HG03354 (cell line): ENCODE measurements at regions not wholly inside any gene's neighbourhood (a gene's known extent, or its start where the extent isn't known, plus 50 kb on each side); places are given as distances from the start of the nearest gene placed in this dataset.
"Not testable (repeated sequence)": the region's sequence is repeated elsewhere in the genome, so short reads cannot be mapped to it uniquely, and the experiment has no call there.

Experiments
- ATAC-seq: cut with Tn5 transposase; IDR thresholded peaks from one replicate; pipeline ENCODE4 v1.9.1; 2021; ENCODE audit warnings: mild to moderate bottlenecking; ENCODE audit not compliant: unreplicated experiment, poor library complexity, severe bottlenecking

DNA sequence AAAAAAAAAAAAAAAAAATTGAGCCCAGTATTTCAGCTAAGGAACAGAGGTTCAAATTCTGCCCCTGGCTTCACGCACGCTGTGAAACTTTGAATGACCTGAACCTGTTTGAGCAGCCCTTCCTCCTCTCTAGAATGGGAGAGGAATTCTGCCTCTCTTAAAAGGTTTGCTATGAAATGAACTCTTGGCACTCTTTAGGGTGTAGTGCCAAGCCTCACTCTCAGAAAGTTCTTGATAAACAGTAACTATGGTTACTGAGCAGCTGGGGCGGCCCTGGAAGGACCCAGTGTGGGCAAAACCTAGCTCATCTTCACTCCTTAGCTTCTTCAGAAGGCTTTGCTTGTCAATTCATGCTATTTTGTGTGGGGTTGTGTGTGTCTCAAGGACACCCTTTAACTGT lies 73.7 kb downstream of the GEMIN8 start:
- no peak for ATAC-seq

DNA sequence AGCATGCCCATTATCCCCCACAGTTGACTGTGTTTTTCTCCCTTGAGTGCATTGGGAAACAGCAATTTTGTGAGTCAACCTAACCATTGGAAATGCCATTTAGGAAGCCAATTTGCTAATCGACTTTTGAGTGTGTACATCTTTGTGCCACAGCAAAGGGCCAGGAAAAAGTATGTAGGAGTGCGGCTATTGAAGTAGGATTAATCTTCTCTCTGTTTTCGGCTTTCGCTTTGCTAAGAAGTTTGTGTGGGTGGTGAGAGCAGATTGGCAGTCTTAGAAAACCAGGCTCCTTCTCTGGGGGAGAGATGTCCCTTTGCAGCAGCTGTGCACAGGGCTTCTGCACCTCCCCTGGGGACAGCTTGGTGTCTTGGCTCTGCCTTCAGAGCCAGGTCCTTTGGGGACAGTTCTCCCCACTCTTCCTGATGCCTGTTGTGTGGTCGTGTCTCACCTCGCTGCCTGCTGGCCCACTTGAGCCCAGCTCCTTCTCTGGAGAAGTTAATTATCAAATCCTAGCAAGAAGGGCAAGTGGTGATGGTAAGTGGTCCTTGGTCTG lies 74.5 kb downstream of the GEMIN8 start:
- no peak for ATAC-seq

DNA sequence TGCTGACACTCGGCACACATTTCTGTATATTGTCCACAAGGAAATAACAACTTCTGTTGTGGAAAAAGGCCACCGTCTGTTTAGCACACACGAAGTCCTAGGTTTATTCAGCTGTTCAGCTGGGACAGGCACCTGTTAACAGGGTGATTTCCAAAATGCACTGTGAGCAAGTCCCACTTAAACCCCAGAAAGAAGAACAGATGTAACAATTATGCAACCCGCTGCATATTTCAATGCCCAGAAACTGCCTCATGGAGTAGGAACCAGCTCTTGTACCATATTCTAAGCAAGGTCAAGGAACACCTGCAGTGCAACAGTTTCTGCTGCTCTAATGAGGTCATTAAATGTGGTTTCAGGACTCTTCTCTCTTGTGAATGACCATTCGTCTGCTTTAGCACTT lies 77.1 kb downstream of the GEMIN8 start:
- ATAC-seq = no peak

DNA sequence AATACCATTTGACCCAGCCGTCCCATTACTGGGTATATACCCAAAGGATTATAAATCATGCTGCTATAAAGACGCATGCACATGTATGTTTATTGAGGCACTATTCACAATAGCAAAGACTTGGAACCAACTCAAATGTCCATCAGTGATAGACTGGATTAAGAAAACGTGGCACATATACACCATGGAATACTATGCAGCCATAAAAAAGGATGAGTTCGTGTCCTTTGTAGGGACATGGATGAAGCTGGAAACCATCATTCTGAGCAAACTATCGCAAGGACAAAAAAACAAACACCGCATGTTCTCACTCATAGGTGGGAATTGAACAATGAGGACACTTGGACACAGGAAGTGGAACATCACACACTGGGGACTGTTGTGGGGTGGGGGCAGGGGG lies 83.5 kb downstream of the GEMIN8 start:
- not testable (repeated sequence) for ATAC-seq

DNA sequence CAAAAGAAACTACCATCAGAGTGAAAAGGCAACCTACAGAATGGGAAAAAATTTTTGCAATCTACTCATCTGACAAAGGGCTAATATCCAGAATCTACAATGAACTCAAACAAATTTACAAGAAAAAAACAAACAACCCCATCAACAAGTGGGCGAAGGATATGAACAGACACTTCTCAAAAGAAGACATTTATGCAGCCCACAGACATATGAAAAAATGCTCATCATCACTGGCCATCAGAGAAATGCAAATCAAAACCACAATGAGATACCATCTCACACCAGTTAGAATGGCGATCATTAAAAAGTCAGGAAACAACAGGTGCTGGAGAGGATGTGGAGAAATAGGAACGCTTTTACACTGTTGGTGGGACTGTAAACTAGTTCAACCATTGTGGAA lies 83.9 kb downstream of the GEMIN8 start:
- not testable (repeated sequence) for ATAC-seq

DNA sequence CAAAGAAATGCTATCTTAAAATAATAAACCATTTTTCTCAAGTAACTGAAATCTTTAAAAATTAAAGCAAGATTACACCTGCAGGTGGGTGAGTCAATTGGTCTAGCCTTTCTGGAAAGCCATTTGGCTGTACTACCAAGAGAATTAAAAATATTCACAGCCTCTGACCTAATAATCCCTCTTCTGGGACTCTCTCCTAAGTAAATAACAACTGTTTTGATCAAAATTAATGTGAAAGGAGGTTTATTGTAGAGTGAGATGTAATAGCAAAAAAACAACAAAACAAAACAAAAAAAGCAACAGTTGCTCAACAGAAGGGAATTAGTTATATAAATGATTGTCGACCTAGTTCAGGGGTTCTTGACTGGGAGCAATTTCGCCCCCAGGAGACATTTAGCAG lies 89.0 kb downstream of the GEMIN8 start:
- ATAC-seq = no peak

DNA sequence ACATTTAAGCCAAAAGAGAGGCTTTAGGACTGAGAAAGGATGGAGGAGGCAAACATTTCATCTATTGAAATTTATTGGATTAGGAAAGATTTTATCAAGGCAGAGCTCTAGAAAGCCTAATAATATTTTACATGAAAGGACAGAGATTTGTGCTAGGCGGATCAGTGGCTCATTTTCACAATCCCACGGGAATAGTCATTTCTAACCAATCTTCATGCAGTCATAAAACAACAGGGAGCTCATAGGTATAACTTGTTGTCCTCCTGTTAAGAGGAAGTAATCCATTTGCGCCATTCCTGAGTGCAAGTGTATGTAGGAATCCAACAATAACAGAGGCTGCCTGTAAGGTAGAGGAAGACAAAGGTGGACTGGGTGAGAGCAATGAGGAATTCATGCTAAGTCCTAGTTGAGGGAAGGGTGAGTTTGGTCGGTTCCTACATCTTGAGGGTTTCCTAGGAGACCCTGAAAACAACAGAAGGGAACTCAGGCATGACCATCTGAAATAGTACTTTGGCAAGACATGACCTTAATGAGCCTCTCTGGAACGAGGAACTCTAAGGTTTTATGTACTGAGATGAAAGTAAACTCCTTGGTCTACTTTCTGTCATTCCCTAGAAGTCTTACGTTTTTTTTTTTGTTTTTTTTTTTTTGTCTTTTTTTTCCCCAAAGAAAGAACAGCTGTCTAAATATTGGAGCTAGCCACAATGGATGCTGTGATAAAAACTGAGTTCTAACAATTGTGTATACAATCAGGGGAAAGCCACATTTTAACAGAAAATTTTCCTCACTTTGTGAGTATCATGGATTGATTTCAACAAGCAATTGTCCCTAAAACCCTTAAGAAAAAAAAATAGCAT lies 89.7 kb downstream of the GEMIN8 start:
- ATAC-seq = no peak

DNA sequence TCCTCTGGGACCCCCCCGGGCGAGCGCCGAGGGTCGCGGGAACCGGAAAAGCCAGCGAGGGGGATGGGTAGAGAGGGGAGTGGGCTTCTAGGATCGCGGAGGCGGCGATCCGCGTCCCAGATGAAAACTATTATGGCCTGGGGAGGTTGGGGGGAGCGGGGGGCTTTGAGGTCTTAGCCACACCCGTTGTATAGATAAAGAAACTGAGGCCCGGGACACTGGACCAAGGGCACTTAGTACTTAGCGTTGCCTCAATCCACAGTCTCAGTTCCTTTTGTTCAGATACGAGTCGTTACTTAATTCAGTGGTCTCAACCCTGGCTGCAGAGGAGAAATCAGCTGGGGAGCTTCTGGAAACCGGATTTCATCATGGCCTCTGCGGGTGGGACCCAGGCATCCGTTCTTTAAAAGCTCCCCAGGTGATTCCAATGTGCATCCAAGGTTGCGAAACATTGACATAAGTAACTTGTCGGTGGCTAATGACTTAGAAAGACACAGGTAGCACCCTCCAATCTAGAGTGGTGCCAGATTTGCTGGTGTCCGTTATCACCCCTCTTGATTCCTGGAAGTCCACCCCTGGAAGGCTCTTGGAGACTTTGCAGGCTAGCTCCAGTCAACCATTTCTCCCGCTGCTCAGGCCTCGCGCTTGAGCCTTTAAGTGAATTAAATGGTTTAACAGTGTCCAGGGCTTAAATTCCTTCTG lies 90.7 kb downstream of the GEMIN8 start:
- no peak for ATAC-seq

DNA sequence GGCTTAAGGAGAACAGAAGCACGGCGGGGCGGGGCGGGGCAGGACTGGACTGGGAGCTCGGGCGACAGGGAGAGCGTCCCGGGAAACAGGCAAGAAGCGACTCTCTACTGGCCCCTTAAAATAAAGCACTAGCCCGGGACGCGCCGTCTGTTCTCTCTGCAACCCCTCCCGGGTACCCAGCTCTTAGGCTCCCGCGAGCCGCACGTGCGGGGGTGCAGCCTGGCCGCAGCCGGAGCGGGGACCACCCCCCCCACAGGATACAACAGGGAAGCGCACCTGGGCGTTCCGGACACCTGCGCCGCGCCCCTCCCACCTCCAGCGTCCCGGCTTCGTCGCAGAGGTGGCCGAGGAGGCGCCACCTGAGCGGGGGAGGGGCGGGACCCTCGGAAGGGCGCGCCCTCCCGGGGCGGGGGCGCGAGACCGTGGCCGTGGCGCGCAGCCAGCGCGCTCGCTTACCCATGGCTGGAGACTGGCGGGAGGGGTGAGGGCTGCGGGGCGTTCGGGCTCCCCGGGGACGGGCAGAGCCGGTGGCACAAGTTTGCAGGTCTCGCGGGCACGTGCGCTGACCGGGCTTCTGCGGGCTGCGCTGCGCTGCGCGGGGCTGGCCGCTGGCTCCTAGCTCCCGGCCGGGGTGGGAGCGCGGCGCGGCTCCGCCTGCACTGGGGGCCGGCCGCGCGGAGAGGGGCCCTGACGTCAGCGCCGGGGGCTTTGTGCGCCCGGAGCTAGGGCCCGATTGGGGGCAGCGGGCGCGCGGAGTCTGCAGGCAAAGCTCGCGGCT lies 91.5 kb downstream of the GEMIN8 start:
- no peak for ATAC-seq

DNA sequence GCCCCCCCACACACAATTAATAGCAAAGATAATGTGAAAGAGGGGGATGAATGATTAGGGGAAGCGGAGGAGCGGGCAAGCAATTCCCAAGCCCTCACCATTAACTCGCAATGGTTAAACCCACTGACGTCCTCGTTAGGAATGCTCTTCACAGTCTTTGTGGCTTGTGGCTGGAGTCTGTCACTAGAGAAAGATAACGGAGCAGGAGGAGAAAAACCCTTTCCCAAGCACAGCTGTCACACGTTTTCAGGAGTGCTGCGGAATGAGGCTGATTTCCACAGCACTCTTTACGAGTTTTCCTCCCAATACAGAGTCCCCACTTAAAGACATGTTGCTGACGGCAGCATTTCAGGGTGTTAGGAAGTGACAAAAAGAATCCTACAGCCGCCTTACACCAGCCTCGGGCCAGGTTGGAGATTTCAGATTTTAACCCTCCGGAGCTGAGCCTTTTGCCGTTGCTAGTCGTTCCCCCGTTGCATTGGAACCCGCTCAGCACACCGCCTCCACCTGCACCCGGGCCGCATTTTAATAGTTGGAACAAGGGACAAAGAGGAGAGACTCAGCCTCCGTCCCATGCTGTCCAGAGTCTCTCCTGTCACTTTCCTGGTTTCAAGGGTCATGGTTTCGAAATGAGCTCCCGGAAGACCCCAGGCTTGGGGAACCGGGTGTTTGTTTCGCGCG lies 92.2 kb downstream of the GEMIN8 start:
- ATAC-seq = no peak

DNA sequence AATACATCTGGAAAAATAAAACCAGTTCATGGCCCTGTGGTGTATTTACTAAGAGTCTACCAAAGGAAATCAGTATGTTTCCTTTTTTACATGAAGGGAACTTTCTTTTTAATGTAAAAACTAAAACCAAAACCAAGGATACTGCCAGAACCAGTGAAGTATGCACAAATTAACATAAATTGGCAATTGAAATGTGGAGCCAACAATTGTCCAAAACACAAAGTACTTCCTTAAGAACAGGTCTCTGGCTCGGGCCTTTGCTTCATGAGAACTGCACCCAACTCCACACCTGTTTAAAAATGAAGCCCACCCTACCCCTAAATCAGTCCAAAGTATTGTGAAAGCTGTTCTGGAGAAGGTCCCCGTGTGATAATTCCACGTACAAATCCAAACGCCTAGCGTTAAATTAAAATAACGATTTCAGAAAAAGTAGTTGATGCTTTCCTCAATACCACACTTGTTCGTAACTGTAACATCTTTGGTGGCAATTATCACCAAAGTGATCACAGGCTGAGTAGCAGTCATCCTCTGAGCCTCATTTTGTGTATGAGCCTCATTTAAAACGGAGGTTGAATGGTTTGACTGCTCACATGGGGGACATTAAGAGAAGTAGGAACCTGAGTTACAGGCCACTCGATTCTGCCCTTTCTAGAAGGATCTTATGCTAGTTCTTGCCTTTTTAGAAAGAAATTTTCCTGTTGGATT lies 93.0 kb downstream of the GEMIN8 start:
- no peak for ATAC-seq

DNA sequence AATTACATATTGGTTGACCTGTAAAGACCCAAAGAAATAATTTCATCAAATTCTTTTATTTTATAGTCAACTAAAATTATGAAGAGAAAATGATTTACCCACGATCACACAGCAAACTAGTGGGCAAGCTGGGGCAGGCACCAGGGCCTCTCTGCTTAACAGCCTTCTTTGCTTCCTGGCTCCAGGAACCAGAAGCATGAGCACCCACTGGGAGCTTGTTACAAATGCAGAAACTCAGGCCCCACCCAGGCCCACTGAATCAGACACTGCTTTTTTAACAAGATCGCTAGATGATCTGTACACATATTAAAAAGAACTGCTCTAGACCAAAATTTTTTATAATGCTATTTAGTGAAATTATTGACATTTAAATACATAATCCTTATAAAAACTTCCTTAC lies 95.0 kb downstream of the GEMIN8 start:
- ATAC-seq = no peak

DNA sequence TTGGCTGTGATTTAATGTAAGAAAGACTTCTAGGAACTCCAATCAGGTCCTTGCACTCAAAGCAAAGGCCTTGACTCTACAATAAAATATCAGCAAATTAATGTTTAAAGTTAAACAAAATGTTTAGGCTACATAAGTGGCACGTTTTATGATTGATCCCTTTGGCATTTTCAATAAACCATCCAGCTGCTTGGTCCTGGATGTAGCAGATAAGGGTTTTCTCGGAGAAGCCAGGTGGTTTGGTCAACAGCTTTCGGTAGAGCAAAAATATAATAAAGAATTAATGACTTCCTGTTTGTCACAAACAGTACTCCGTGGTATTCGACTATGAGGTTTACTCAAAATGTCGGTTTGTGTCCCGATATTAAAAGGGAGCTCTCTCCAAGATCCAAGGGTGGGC lies 95.8 kb downstream of the GEMIN8 start:
- ATAC-seq = no peak

DNA sequence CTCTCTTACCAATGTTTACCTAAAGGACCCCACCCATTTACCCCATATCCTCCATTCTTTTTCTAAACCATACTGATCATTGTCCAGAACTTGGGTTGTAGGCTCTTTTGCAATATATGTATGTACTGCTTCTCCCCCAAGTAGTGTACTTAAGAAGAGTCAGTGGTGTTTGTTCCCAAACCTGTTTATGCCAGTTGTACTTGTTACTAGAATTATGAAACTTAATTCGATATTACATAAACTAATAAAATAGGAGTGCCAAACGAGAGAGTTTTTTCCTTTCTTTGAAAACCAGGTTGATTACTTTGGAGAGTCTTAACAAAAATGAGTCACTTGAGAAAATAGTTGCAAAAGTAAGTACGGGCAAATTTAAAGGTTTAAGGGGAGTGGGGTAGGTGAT lies 96.3 kb downstream of the GEMIN8 start:
- no peak for ATAC-seq

DNA sequence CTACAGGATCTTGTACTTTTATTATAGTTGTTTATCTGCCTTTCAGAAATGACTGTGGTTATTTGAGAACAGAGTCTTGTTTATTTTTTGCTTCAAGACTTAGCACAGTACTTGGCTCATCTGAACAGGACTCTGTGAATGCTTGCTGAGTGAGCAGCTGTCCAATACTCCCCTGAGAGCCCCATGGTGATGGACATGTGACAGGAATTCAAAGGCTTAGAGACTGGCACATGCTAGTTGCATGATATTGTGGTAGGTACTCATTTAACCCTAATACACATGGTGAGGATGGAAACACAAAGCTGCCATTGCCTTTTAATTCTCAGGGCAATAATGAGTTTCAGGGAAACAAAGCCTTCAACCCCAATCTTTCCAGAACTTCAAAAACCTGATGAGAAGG lies 97.3 kb downstream of the GEMIN8 start:
- no peak for ATAC-seq

DNA sequence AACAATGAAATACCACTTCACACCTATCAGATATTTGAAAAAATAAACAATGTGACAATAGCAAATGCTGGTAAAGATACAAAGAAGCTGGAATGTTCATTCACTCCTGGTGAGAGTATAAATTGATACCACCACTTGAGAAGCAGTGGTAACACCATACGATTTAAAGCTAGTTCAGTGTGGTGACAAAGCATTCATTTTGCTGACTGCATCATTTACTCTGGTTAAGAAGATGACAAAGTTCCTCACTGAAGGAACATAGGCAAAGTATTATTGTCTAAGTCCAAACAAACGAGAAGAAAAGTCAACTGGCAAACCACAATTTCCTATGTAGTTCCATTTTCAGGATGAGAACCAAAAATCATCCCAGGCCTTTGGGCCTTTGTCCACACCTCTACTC lies 102.5 kb downstream of the GEMIN8 start:
- ATAC-seq = no peak

DNA sequence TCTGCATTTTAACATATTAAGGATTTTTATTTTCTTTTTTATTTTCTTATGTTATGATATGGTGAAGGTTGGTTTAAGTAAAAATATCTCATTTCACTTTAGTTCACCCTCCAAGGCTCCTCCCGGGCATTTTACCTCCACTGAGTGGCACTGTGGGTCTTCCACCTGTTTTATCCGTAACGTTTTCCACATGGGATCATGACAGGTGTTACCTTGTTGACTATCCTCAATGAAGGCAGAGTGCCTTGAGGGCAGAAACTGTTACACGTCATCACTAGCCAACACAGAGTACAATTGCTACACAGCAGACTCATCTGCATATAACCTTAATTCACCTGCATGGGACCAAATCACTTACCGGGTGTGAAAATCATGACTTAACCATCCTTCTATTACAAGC lies 105.8 kb downstream of the GEMIN8 start:
- ATAC-seq = no peak

DNA sequence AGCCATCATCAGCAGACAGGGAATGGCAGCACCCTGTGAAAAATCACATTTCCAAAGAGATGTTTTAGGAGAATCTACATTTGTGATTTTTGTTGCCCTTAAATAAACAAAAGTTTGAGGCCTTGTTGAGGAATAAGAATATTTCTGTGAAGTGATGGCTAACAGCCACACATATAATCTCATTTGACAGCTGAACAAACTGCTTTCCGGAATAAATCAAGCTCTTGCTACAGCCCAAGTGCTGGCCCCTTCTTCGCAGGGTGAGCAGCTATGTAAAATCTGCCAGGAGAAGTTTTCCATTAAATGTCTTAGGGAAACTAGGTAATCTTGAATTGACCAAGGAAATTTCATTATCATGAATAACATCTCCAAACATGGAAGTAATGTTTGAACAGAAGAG lies 106.4 kb upstream of the GPM6B start:
- ATAC-seq = no peak

DNA sequence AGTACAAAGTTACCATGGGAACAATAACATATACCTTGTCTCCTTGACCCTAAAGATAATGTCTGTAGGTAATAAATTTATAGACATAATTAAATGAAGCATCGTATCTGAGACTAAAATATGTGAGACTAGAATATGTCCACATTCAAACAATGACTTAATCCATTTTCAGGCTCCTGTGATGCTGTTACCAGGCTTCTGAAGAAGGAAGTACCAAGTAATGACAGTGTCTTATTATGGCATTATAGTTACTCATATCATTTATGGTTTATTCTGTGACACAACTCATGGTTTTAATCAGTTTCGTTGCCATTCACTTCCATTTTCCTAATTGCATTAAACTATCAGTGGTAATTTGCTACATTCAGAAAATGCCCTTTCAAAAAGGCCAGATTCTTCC lies 100.6 kb upstream of the GPM6B start:
- ATAC-seq = no peak
